HG02938 (cell line): ENCODE measurements at regions not wholly inside any gene's neighbourhood (a gene's known extent, or its start where the extent isn't known, plus 50 kb on each side); places are given as distances from the start of the nearest gene placed in this dataset.

Experiments
- ATAC-seq: cut with Tn5 transposase; IDR thresholded peaks from one replicate; pipeline ENCODE4 v1.9.1; 2021; ENCODE audit warnings: mild to moderate bottlenecking, moderate library complexity; ENCODE audit not compliant: unreplicated experiment

DNA sequence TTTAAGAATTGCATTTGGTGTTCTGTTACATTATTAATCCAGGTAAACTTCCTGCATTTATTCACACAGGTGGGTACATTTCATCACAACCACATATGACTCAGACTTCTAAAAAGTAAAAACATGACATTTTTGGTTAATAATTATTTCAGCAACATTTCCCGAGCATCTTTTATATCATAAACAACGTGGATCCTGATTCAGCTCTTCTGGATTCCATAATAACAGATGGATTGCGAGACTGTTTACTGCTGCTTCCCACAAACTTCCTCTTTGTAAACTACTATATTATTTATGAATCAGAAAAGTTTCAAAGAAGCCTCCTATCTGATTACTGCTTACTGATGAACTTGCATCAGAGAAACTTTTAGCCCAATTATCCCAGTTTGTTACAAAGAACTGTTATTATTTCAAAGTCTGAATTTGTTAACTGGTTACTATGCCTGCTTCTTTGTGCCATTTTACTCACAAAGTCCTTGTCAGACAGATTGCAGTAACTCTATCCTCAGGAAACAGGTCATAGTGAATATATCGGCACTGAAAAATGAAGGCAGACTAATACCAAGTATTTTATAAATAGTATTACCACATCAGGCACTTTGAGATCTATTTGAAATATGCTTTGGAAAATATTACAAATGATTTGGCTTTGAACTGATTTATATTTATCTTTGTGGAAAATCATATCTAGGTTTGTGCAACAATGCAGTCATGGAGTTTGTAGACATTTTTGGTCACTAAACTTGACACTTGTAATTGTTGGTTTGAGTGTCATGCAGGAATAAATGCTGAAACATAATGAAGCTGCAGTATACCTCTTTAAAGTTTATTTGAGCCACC is 511.6 kb downstream of the PLCL1 start:
- ATAC-seq: no peak

DNA sequence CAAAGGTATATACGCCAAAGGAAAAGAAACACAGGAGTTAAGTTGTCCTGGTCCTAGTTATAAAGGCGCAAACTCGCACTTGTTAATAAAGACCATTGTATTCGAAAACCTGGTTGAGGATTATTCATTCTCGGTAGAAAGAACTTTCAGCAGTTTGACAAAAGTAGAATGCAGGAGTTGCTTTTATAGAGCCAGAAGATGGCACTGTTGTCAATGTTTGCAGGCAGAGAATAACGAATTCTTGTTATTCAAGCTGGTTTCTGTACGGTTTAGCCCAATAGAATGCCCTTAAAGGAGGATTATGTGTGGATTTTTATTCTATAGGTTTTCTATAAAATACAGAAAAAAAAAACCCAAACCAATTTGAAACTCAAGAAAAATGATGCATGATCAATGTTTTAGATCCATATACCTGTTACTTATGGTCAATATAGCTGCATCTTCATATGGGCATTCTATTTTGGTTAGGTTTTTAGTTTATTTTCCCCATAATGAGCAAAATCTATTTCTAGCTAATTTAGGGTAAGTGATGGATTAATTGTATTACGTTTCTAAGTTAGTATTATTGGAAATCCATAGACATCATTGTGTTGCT is 510.3 kb downstream of the PLCL1 start:
- no peak for ATAC-seq

DNA sequence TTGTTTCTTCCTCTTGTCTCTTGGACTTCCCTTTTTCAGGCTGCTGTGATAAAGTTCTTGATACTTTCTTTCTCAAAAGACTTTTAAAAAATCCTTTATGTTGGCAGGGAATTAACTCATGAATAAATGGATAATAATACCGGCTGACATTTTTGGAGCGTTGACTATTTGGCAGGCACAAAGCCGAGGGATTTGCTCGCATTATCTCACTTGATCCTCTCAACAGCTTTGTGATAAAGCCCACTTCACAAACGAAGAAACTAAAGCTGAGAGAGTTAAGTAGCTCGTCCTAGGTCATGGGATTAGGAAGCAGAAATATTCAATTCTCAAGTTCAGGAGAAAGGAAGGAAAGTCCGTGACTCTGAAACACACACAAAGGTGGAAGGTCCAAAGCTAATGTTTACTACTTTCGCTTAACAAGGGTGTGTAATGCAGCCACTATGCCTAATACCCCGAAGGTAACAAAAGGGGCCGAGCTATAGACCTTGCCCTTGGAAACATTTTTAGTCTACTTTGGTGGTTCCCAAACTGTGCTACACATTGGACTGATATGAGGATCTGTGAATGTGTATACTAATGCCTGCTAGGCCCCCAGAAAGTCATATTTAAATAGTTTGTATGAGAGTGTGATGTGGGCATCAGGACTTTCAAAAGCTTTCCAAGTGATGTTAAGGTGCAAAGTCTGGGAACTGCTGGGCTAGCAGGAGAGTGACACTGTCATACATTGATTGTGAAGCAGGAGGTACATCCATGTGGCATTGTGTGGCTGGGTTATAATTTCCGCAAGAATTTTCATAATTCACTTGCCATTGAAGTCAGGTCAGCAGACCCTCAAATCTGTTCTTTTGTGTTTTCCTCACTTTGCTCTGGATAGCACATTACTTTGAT is 508.4 kb downstream of the PLCL1 start:
- ATAC-seq: no peak

DNA sequence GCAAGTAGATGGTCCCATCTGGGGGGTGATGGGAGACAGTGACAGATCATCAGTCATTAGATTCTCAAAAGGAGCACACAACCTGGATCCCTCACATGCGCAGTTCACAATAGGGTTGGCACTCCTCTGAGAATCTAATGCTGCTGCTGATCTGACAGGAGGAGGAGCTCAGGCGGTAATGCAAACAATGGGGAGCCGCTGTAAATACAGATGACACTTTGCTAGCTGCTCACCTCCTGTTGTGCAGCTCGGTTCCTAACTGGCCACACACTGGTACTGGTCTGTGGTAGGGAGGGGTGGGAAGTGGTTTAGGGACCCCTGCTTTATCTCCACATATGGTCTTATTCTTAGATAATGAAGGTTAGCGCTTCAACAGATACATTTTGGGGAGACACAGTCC is 506.6 kb downstream of the PLCL1 start:
- ATAC-seq: no peak

DNA sequence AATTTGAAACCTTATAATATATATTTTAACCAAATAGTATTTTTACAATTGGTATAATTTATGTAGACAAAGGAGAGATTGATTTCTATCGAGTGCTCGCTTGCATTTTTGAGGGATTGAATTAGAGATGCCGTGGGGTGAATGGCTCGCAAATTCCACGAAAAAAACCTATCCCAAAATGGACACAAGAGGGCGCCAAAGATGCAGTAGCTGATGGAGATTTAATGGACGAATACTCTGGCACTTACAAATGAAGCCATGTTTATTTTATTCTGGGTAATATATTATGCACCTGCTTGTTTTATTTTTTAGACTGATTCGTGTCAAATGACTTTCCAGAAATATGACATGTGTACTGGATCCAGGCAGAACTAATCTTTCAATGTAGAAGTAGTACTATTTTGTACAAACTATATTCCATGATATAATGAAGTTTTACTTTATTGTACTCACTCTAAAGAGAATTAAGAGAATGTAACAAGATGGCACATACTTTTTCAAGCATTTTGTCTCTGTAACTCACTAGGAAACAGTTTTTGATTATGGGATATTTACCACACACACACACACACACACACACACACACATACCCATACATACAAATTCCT is 505.4 kb downstream of the PLCL1 start:
- ATAC-seq: peak; percentile 63

DNA sequence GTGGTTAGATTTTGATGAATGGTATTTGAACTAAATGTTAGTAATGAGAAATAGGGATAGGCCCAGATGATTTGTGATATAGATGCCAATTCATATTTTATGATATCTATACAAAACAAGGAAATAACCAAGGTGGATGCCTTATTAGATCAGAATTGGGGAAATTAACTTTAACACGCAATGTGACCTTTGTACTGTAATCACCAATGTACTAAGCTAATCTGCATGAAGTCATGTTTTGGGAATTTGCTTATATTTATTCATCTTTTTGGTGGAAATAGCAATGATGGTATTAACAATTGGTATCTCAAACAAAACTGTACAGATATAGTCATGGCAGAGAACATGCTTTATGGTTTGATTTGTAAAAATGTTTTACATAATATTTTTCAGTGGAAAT is 504.7 kb downstream of the PLCL1 start:
- no peak for ATAC-seq

DNA sequence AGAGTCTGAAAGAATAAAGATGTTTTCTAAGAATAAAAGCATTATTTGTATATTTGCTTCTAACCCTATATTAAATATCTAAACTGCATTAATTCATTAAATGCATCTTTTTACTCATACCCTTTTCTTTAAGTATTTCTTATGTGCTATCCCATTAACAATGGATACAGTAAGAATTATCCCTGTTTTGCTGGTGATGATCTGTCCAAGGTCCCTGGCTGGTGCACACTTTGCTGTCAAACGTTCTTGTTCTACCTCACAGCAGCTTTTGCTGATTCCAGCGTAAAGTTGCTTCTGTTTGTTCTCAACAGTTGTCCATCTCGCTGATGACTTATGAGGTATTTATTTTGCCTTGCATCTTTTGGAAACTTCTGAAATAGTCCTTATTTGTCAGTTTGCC is 504.0 kb downstream of the PLCL1 start:
- no peak for ATAC-seq

DNA sequence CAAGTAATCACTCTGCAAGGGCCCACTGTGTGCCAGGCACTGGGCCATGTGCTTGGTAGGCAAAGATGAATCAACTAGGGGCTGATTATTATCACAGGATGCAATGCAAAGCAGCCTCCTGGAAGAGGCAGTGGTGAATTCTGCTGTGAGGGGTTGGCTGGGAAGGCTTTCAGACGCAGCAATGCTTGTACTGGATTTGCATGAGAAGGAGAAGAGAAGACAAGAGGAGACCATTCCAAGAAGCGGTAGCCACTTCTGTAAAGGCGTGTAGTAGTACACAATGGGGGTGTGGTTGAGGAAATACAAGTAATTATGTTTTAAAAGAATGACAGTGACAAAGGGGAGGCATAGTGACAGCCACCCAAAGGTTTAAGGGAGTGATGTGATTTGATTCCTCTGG is 502.7 kb downstream of the PLCL1 start:
- ATAC-seq: no peak

DNA sequence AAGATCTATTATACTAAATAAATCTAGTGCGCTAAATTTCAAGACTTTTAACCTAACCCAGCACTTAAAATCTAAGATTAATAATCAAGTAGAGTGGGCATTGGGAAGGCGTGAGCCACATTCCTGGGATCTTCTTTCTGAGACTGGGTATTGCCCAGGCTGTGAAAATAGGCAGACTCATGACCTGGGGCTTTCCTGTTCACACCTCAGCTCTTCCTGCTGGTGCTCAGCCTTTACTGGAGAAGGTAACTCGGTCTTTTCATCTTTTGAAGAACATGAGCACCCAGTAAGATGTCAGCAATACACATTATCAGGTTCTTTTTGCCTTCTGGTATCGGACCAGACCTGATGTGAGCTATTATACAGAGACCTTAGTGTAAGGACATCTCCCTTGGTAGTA is 500.5 kb downstream of the PLCL1 start:
- no peak for ATAC-seq

DNA sequence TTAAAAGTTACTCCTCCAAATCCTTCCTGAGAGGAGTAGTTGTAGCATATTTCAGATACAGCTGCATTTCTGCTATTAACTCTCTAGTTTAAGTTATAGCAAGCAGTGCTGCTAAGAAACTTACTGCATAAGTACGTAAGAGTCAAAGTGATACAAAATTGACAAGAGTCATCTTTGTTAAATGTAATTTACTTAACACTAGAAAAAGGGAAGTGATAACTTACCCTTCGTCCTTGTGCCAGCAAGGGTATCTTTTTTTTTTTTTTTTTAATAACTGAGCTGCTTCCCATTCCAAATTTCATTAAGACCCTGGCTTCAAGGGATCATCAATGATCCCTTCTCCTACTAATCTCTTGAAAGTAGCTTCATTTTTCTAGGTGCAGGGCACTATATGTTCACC is 493.0 kb downstream of the PLCL1 start:
- ATAC-seq: no peak

DNA sequence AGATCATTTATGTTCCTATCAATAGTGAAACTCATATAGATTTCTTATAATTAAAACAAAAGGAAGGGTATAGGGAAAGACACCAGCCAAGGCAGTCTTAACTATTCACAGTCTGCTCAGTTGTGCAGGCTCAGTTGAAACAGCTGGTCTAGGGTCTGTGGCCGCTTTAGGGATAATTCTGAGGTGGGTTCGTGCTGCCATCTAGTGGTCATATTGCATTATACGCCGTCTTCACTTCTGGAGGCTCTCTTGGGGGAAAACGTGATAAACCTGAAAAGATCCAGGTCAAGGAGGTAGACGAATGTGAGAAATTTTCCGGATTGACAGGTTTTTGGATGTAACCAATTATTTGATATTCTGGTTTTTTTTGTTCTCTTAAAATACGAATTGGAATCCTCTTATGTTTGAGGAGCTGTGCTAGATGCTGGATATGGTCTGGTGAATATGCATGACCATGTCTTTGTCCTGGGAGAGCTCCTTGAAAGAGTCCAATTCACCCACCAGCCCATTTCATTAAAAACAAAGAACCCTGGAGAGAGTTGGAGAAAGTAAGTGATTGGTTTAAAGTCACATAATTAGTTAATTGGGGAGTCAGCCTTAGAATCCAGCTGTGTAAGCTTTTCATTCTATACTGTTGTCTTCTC is 492.4 kb downstream of the PLCL1 start:
- peak; percentile 97 for ATAC-seq

DNA sequence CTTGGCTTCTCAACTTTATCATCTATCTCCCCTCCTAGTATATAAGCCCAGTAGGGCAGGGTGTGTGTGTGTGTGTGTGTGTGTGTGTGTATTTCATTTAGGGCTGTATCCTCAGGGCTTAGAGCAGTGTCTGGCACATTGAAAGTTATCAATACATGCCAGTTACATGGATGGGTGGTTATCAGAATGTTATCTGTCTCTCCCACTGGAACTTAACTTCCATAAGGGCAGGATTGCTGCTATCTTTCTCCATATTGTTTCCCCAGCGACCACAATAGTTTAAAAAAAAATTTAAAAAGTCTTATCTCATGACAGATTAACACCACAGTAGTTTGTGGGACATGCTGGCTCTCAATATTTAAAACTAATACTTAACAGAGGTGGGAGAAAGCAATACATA is 488.9 kb downstream of the PLCL1 start:
- ATAC-seq: no peak

DNA sequence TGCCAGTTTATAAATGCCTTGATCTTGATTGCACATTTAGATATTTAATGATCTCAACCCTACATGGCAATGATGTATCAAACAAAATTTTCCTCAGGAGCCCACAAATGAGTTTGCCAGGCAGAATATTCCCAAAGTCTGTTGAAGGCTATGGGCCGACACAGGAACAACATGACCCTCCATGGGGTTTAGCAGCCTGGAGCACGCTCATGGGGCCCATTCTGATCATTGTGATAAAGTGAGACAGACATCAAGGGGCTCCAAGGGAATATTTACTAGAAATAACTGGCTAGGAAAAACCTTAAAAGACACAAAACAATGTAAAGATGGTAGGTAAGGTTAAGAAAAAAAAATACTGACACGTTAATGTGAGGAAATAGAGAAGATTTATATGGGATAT is 485.4 kb downstream of the PLCL1 start:
- ATAC-seq: no peak

DNA sequence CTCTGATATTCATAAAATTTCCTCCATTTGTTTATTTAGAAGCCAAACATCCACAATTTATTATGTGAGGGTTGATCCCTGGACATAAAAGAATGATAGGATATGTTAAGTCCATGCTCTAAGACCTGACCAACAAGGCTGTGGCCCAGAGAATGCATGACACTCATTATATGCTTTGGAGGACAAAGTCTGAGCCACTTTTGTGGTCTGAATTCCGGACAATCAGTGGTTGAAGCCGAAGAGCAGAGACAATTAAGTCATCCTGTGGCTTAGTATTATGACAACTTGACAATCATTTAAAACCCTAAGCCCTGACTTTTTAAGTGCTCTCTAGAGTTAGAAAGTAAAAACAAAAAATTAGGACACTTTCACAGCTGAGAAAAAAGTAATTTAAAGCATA is 483.3 kb downstream of the PLCL1 start:
- ATAC-seq: no peak

DNA sequence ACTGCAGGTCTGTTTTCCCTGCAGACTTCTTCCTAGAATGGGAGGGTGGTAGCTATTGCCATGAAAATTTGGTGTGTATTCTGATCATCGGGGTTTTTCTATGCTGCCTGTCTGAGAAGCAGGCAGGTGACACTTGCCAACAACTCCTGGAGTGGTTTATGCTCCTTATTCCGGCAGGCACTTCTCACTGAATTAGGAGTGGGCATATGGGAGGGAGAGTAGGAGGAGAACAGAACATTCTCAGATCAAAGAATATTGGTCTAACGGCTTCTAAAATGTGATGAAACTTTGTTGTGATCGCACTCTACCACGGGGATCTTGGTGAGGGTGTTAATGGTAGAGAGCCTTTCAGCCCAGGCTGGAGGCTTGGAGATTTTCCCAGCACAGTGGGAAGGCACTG is 480.8 kb downstream of the PLCL1 start:
- no peak for ATAC-seq

DNA sequence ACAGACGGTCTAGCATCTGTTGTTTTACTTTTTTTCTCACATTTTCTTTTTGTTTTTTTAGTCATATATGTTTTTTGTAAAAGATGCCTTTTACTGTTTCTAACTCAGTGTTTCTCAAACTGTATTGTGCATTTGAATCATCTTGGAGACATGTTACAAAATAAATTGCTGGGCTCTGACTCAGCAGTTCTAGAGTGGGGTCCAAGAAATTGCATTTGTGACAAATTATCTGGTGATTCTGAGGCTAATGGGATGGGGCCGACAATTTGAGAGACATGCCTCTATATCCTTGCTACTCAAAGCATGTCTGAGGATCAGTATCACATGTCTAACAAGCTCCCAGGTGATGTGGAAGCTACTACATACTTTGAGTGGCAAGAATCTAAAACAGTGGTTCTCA is 478.8 kb downstream of the PLCL1 start:
- no peak for ATAC-seq

DNA sequence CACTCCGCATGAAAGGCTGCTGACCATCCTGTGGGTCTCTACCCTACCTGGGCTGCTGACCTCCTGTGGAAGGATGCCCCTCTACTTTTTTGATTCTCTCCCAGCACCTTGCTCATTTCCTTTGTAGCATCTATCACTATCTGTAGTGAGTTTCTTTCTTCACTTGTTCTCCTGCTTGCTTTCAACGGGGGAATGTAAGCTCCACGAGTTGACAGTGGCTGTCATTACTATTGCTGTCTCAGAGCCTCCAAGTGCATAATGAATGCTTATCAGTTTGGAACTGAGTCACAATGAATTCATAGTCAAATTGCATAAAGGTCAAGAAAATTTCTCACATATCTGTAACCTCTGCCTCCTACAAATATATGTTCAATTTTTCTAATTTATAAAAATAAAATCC is 477.7 kb downstream of the PLCL1 start:
- no peak for ATAC-seq

DNA sequence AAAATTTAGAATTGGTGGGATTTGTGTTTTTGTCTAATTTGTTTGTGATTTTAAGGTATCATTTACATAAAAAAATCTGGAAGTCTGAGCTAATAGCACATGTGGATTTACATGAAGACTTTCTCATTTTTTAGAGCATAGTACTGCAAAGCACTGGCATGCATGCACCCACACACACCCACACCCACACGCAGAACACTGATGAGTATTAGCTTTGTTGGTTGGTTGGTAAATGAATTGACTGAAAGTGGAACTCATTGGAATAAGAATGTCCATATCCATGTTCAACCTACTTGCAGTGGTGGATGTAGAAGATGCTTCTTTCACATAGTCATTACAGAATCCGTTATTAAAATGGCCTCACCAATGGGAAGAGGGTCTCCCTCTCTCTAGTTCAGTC is 475.8 kb downstream of the PLCL1 start:
- ATAC-seq: no peak

DNA sequence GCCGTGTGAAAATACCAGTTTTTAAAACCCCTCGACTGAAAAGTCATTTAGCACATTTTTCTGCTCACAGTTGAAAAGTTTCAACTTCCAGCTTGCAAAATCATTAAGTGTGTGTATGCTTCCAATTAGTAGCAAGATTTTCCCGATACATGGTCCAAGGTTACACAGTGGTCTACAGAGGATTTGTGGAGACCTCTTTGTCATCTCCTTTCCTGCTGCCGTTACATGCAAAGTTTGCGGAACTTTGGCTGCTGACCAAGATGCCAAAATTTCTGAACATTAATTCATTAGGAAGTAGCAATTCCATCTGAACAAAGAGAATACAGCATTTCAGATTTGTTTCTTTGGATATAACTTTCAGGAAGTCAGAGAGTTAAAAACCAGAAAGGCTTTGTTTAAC is 474.6 kb downstream of the PLCL1 start:
- ATAC-seq: no peak

DNA sequence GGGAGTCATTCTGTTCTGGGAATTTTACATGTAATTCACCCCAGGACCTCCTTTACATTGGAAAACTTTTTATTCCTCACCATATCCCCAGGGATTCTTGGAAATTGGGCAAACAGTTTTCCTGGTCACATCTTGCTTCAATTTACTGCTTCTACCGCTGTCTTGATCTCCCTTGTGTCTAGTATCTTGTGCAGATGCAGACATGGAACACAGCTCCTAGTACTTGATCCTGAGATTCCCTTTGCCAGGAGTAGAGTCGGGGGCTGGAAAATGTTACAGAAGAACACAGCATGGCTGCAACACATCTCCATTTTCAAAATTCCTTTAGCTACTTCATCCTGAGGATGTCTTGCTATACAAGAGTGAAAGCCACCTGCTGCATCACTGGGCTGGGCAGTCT is 472.8 kb downstream of the PLCL1 start:
- no peak for ATAC-seq

DNA sequence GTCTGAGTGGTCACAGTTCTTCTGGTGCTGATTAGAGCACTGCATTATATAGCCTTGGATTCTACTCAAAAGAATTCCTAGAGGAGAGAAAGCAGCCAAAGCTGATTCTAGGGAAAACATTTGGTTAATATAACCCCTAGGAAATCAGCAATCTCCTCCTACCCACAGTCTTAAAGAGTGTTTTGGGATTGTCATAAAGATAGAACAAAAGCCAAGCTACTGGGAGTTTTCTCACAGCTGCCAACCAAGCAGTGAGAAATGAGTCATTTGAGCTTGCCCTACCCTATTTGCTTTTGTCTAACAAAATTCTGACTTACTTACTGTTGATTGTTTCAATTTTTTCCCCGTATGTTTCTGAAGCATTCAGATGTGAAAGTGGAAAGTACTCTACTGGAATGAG is 469.3 kb downstream of the PLCL1 start:
- no peak for ATAC-seq
